Ishikawa (cell line): ENCODE measurements at regions not wholly inside any gene's neighbourhood (a gene's known extent, or its start where the extent isn't known, plus 50 kb on each side); places are given as distances from the start of the nearest gene placed in this dataset.

Experiments used
- CEBPB ChIP-seq: IDR thresholded peaks from 2 replicates; pipeline ENCODE4 v1.6.1; 2012
- CREB1 ChIP-seq: IDR thresholded peaks from 2 replicates; pipeline ENCODE4 v1.6.1; 2012; ENCODE audit warnings: low read depth
- EGR1 ChIP-seq: IDR thresholded peaks from 2 replicates; pipeline ENCODE4 v1.6.1; 2012
- EP300 ChIP-seq: IDR thresholded peaks from 2 replicates; pipeline ENCODE4 v1.6.1; 2012; ENCODE audit warnings: borderline replicate concordance
- FOXM1 ChIP-seq: IDR thresholded peaks from 2 replicates; pipeline ENCODE4 v1.6.1; 2012; ENCODE audit warnings: low read depth, borderline replicate concordance
- NFIC ChIP-seq: IDR thresholded peaks from 2 replicates; pipeline ENCODE4 v1.6.1; 2012
- RAD21 ChIP-seq: IDR thresholded peaks from 2 replicates; pipeline ENCODE4 v1.6.1; 2012; ENCODE audit warnings: low read depth
- TAF1 ChIP-seq: IDR thresholded peaks from 2 replicates; pipeline ENCODE4 v1.6.1; 2012; ENCODE audit warnings: low read depth, mild to moderate bottlenecking
- TCF12 ChIP-seq: IDR thresholded peaks from 2 replicates; pipeline ENCODE4 v1.6.1; 2012; ENCODE audit warnings: low read depth
- TEAD4 ChIP-seq: IDR thresholded peaks from 2 replicates; pipeline ENCODE4 v1.6.1; 2012
- YY1 ChIP-seq: IDR thresholded peaks from 2 replicates; pipeline ENCODE4 v1.6.1; 2012; ENCODE audit warnings: low read depth
- ZBTB7A ChIP-seq: IDR thresholded peaks from 2 replicates; pipeline ENCODE4 v1.6.1; 2012; ENCODE audit warnings: low read depth
- TF ChIP-seq, protein P1 (sequence below): IDR thresholded peaks from 2 replicates; pipeline ENCODE4 v1.6.1; 2012
- TF ChIP-seq, protein P2 (sequence below): IDR thresholded peaks from 2 replicates; pipeline ENCODE4 v1.6.1; 2012
- TF ChIP-seq, protein P3 (sequence below): IDR thresholded peaks from 2 replicates; pipeline ENCODE4 v1.6.1; 2012; ENCODE audit warnings: low read depth, mild to moderate bottlenecking

DNA sequence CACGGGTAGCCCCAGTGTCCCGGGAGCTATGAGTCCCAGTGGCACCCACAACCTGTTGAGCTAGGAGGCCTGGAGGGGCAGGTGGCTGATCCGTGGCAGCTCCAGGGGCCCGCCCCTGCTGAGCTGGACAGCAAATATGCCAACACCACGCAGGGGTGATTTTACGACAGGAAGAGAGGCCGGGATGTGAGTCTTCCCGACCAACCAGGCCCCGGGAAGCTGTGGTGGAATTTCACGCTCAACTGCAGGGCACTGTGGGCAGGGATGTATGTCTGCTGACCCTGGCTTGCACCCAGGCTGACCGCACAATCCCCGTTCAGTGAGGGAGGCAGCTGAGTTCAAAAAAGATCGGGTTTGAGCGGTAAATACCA lies 183.9 kb downstream of the ERMARD start:
- peak; percentile 64; the same call in 1 of the 2 replicates for TF ChIP-seq EP300
- TF ChIP-seq, protein P1, sequence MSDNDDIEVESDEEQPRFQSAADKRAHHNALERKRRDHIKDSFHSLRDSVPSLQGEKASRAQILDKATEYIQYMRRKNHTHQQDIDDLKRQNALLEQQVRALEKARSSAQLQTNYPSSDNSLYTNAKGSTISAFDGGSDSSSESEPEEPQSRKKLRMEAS: peak; percentile 58
- no peak for TF ChIP-seq EGR1
- TF ChIP-seq CREB1: no peak
- TF ChIP-seq FOXM1: no peak
- TF ChIP-seq, protein P2, sequence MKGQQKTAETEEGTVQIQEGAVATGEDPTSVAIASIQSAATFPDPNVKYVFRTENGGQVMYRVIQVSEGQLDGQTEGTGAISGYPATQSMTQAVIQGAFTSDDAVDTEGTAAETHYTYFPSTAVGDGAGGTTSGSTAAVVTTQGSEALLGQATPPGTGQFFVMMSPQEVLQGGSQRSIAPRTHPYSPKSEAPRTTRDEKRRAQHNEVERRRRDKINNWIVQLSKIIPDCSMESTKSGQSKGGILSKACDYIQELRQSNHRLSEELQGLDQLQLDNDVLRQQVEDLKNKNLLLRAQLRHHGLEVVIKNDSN: no peak
- TF ChIP-seq TCF12: peak; percentile 85
- peak; percentile 78 for TF ChIP-seq TEAD4
- peak; percentile 70 for TF ChIP-seq NFIC
- TF ChIP-seq RAD21: no peak
- TF ChIP-seq ZBTB7A: no peak
- no peak for TF ChIP-seq TAF1
- no peak for TF ChIP-seq CEBPB
- no peak for TF ChIP-seq YY1
- TF ChIP-seq, protein P3, sequence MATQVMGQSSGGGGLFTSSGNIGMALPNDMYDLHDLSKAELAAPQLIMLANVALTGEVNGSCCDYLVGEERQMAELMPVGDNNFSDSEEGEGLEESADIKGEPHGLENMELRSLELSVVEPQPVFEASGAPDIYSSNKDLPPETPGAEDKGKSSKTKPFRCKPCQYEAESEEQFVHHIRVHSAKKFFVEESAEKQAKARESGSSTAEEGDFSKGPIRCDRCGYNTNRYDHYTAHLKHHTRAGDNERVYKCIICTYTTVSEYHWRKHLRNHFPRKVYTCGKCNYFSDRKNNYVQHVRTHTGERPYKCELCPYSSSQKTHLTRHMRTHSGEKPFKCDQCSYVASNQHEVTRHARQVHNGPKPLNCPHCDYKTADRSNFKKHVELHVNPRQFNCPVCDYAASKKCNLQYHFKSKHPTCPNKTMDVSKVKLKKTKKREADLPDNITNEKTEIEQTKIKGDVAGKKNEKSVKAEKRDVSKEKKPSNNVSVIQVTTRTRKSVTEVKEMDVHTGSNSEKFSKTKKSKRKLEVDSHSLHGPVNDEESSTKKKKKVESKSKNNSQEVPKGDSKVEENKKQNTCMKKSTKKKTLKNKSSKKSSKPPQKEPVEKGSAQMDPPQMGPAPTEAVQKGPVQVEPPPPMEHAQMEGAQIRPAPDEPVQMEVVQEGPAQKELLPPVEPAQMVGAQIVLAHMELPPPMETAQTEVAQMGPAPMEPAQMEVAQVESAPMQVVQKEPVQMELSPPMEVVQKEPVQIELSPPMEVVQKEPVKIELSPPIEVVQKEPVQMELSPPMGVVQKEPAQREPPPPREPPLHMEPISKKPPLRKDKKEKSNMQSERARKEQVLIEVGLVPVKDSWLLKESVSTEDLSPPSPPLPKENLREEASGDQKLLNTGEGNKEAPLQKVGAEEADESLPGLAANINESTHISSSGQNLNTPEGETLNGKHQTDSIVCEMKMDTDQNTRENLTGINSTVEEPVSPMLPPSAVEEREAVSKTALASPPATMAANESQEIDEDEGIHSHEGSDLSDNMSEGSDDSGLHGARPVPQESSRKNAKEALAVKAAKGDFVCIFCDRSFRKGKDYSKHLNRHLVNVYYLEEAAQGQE: no peak

DNA sequence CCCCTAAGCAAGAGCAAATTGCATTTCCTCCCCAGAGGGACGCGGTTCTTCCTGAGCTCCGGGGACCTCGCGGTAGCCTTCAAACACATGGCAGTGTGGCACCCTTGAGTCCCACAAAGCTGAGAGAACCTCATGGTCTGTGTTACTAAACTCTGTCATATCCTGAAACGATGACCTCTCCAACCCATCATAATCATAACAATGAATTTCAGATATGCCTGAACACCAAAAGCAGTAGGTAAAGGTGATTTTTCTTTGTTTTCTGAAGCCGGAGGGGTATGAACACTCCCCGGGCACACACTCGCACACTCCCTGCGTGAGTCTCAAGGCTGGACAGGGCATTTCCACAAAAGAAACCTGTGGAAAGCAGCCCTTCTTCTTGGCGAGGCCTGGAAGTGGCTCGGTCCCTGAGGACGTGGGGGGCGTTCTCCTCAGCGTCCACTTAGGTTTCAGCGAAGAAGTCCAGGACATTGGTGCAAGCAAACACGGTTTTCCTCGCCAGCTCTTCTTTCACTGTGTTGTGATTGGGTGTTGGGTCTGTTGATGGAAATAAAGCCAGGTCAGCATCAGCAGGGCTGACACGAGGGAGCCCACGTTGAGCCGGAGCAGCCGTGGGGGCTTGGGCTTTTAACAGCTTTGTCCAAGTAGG lies 183.4 kb downstream of the ERMARD start:
- TF ChIP-seq, protein P2: no peak
- TF ChIP-seq CEBPB (no peak), CREB1 (no peak), TCF12 (no peak), TAF1 (no peak), ZBTB7A (no peak), EP300 (no peak), NFIC (no peak), EGR1 (no peak), RAD21 (no peak), TEAD4 (no peak), YY1 (no peak), FOXM1 (no peak)
- TF ChIP-seq, protein P3: no peak
- TF ChIP-seq, protein P1: no peak

DNA sequence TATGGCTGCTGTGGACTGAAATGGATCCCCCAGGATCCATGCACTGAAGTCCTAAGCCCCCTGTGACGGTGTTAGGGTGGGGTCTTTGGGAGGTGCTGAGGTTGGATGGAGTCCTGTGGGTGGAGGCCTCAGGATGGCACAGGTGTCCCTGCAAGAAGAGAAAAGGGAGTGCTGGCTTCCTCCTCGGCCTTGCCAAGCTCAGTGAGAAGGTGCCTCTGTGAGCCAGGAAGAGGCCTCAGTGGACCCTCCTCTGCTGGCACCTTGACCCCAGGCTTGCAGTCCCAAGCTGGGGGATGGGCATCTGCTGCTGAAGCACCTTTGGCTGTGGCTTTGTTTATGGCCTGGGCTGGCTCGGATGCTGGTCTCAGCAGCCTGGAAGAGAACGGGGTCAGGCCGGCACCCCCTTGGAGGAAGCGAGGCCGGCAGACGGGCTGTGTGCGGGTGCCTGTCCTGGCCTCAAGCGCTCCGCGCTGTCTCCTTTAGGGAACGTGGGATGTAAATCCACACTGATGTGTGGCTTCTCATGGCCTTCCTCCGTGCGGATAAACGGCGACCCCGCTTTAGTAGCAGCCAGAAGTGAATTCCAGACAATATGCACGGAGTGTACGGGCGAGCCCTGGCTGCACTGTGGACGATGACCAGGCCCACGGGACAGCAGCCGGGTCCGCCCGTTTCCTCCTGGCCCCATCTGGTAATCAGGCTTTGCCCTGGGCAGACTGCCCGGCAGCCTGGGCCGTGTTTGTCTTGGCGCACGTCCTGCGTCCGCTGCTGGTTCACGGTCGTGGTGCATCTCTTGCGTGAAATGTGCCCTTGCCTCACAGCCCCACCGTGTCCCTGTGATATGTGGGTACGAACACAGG lies 182.6 kb downstream of the ERMARD start:
- TF ChIP-seq EP300: no peak
- no peak for TF ChIP-seq NFIC
- no peak for TF ChIP-seq YY1
- TF ChIP-seq ZBTB7A: no peak
- no peak for TF ChIP-seq FOXM1
- TF ChIP-seq, protein P1: no peak
- no peak for TF ChIP-seq TCF12
- TF ChIP-seq CEBPB: no peak
- TF ChIP-seq, protein P2: no peak
- TF ChIP-seq, protein P3: no peak
- no peak for TF ChIP-seq TEAD4
- TF ChIP-seq EGR1: no peak
- no peak for TF ChIP-seq CREB1
- no peak for TF ChIP-seq TAF1
- no peak for TF ChIP-seq RAD21
